ENCODE measurements at regions not wholly inside any gene's neighbourhood (a gene's known extent, or its start where the extent isn't known, plus 50 kb on each side); places are given as distances from the start of the nearest gene placed in this dataset.

- Histone ChIP-seq H3K4me1 (replicated peaks in 1 of 4; ENCODE audit: control insufficient read depth in 3 of 4, insufficient read depth in 4 of 4, low read length in 3 of 4) (no peaks in the 10 kb centered on the region), H2BK120ac (replicated peaks; ENCODE audit: low read depth, low read length) (no peak overlapping the region), H3K36me3 (ENCODE audit: control insufficient read depth in 2 of 4, insufficient read depth in 4 of 4, low read length in 3 of 4) (no peaks in the 10 kb centered on the region), H3K23me2 (ENCODE audit: low read depth, low read length) (no peaks in the 10 kb centered on the region), H4K5ac (ENCODE audit: insufficient read length, low read depth, low read length) (no peak overlapping the region), H2BK5ac (ENCODE audit: low read depth, low read length) (no peak overlapping the region), H3K4ac (replicated peaks; ENCODE audit: insufficient read length, low read depth, low read length) (no peak overlapping the region), H3K9ac (replicated peaks in 1 of 4; ENCODE audit: extremely low read depth in 1 of 4, low read depth in 3 of 4, low read length in 3 of 4) (no peak overlapping the region), H3K14ac (ENCODE audit: insufficient read length) (no peak overlapping the region), H2BK12ac (ENCODE audit: low read depth, low read length) (no peak overlapping the region), H3K79me1 (ENCODE audit: low read depth, low read length) (no peaks in the 10 kb centered on the region), H4K20me1 (replicated peaks in 1 of 2; ENCODE audit: control insufficient read depth in 1 of 2, insufficient read depth in 2 of 2, low read length in 2 of 2) (no peaks in the 10 kb centered on the region), H3K4me3 (ENCODE audit: extremely low read depth in 1 of 4, insufficient read depth in 2 of 4, low read depth in 3 of 4, low read length in 4 of 4) (no peak overlapping the region), H4K91ac (replicated peaks; ENCODE audit: insufficient read length, low read length) (no peak overlapping the region), H2AK5ac (ENCODE audit: low read depth, low read length) (no peak overlapping the region), H3K18ac (ENCODE audit: extremely low read depth, low read length) (no peak overlapping the region), H2BK15ac (ENCODE audit: low read length) (no peak overlapping the region), H2AFZ (ENCODE audit: low read length) (no peak overlapping the region), H3K79me2 (ENCODE audit: control insufficient read depth in 1 of 2, insufficient read depth in 2 of 2, low read length in 2 of 2) (no peaks in the 10 kb centered on the region), H3K56ac (replicated peaks; ENCODE audit: insufficient read length, low read depth, low read length) (no peak overlapping the region), H3K4me2 (ENCODE audit: insufficient read depth in 1 of 2, low read depth in 2 of 2, low read length in 2 of 2) (no peak overlapping the region), H3K23ac (ENCODE audit: insufficient read length) (no peak overlapping the region), H3K27me3 (replicated peaks in 1 of 4; ENCODE audit: control insufficient read depth in 3 of 4, extremely low read depth in 1 of 4, insufficient read depth in 3 of 4, low read length in 3 of 4) (no peaks in the 10 kb centered on the region), H2BK20ac (ENCODE audit: low read length) (no peak overlapping the region), H3K9me3 (ENCODE audit: insufficient read depth in 2 of 2, low read depth in 1 of 2, low read length in 1 of 2) (no peaks in the 10 kb centered on the region), H4K8ac (ENCODE audit: extremely low read depth, insufficient read depth, low read length) (no peak overlapping the region), H3K27ac (ENCODE audit: low read depth, low read length) (no peak overlapping the region)
- DNase-seq (ENCODE audit: low read depth in 1 of 2, low spot score in 2 of 2), result no peak
- POLR2A ChIA-PET (ENCODE audit: partially characterized antibody), result no interaction called here
- CTCF ChIA-PET (ENCODE audit: partially characterized antibody), result interaction anchor here (0.8 to 4.7 kb wide), 6 partner anchors 9 to 868 kb away, joined by 3 to 46 read pairs (median 6); no protein-coding TSS in a partner anchor
- TF ChIP-seq ATF3 (IDR thresholded peaks at IDR 0.05; ENCODE audit: insufficient read depth, low read depth, low read length) (no peak), POU5F1 (IDR thresholded peaks at IDR 0.05; ENCODE audit: low read depth, low read length) (no peak), USF2 (IDR thresholded peaks at IDR 0.05; ENCODE audit: low read length) (no peak), ATF2 (IDR thresholded peaks at IDR 0.05; ENCODE audit: low read length) (no peak), KDM4A (IDR thresholded peaks at IDR 0.05; ENCODE audit: low read depth, low read length, severe bottlenecking) (no peak), KDM1A (IDR thresholded peaks at IDR 0.05; ENCODE audit: borderline replicate concordance, low read length) (no peak), SP1 (IDR thresholded peaks at IDR 0.05; ENCODE audit: low read depth, low read length) (no peak), CBX8 (IDR thresholded peaks at IDR 0.05; ENCODE audit: borderline replicate concordance, low read depth, low read length) (no peak)
- WGBS, 2 experiments (ENCODE audit: extremely low coverage in 1 of 2, insufficient coverage in 1 of 2, insufficient read length in 1 of 2, insufficient replicate concordance in 2 of 2, low coverage in 1 of 2, low lambda C conversion rate in 2 of 2, missing lambda C conversion rate in 1 of 2), result 57% methylated on average over 1 of the region's 1 CpG; no CpG with 5 or more reads in 1 of the 2 experiments
- no peak for FAIRE-seq
Measured at GRCh38 chr13:76036176-76036575, 400.0 kb downstream of the LMO7 start.

Data from H1 (cell line).